T-helper 2 cell treated with Interferon-gamma antibody and Interleukin-4, amounts not matched to agents 5 μg/mL and 100 μg/mL, for 36 hours (primary cell): ENCODE measurements at regions not wholly inside any gene's neighbourhood (a gene's known extent, or its start where the extent isn't known, plus 50 kb on each side); places are given as distances from the start of the nearest gene placed in this dataset.

ENCODE experiments used
- DNase-seq: peaks from one replicate; pipeline ENCODE4 v3.0.0; 2021; ENCODE audit warnings: low spot score
- H3K27ac Mint-ChIP-seq: one replicate; pipeline ENCODE4 v1.8.0; 2021; ENCODE audit warnings: mild to moderate bottlenecking, mixed read lengths
- H3K27me3 Mint-ChIP-seq: one replicate; pipeline ENCODE4 v1.8.0; 2021; ENCODE audit warnings: low read depth, mixed read lengths
- H3K36me3 Mint-ChIP-seq: one replicate; pipeline ENCODE4 v1.8.0; 2021; ENCODE audit warnings: low read depth, mixed read lengths
- H3K4me1 Mint-ChIP-seq: one replicate; pipeline ENCODE4 v1.8.0; 2021; ENCODE audit warnings: low read depth, mixed read lengths
- H3K4me3 Mint-ChIP-seq: one replicate; pipeline ENCODE4 v1.8.0; 2022; ENCODE audit warnings: mild to moderate bottlenecking, moderate library complexity, mixed read lengths
- H3K9me3 Mint-ChIP-seq: one replicate; pipeline ENCODE4 v1.8.0; 2021; ENCODE audit warnings: mixed read lengths

GRCh38 chr2:48249631-48250473 is 64.6 kb upstream of the FOXN2 start:
- no peak for DNase-seq
- Mint-ChIP-seq H3K4me3 (no peak overlapping the region), H3K27me3 (no peaks in the 10 kb centered on the region), H3K9me3 (no peaks in the 10 kb centered on the region), H3K27ac (no peak overlapping the region), H3K36me3 (no peaks in the 10 kb centered on the region), H3K4me1 (peaks cover 5% of the 10 kb centered on the region)

- H3K27me3 Mint-ChIP-seq, result no peaks in the 10 kb centered on the region
- H3K36me3 Mint-ChIP-seq, result no peaks in the 10 kb centered on the region
- no peaks in the 10 kb centered on the region for H3K9me3 Mint-ChIP-seq
- no peak overlapping the region for H3K4me3 Mint-ChIP-seq
- H3K4me1 Mint-ChIP-seq, result peaks cover 5% of the 10 kb centered on the region
- DNase-seq, result no peak
- no peak overlapping the region for H3K27ac Mint-ChIP-seq
These were observed 64.0 kb upstream of the FOXN2 start for GRCh38 chr2:48250474-48250844.

- Mint-ChIP-seq H3K4me1 (peaks cover 5% of the 10 kb centered on the region), H3K27ac (no peak overlapping the region), H3K27me3 (no peaks in the 10 kb centered on the region), H3K36me3 (no peaks in the 10 kb centered on the region), H3K4me3 (no peak overlapping the region), H3K9me3 (no peaks in the 10 kb centered on the region)
- no peak for DNase-seq
These were observed 63.5 kb upstream of the FOXN2 start for GRCh38 chr2:48250943-48251342.

- Mint-ChIP-seq H3K27ac (no peak overlapping the region), H3K4me1 (peaks cover 5% of the 10 kb centered on the region), H3K27me3 (no peaks in the 10 kb centered on the region), H3K36me3 (no peaks in the 10 kb centered on the region), H3K9me3 (no peaks in the 10 kb centered on the region), H3K4me3 (no peak overlapping the region)
- no peak for DNase-seq
These were observed 62.9 kb upstream of the FOXN2 start for GRCh38 chr2:48251437-48252148.

GRCh38 chr2:48253301-48253700 is 61.2 kb upstream of the FOXN2 start:
- Mint-ChIP-seq H3K36me3 (no peaks in the 10 kb centered on the region), H3K4me3 (no peak overlapping the region), H3K4me1 (peaks cover 5% of the 10 kb centered on the region), H3K27ac (no peak overlapping the region), H3K9me3 (no peaks in the 10 kb centered on the region), H3K27me3 (no peaks in the 10 kb centered on the region)
- no peak for DNase-seq

- peaks cover 9% of the 10 kb centered on the region for H3K27me3 Mint-ChIP-seq
- H3K4me3 Mint-ChIP-seq, result no peak overlapping the region
- H3K36me3 Mint-ChIP-seq, result no peaks in the 10 kb centered on the region
- H3K27ac Mint-ChIP-seq, result no peak overlapping the region
- peaks cover 5% of the 10 kb centered on the region for H3K4me1 Mint-ChIP-seq
- H3K9me3 Mint-ChIP-seq, result no peaks in the 10 kb centered on the region
- DNase-seq, result no peak
These were observed 59.6 kb upstream of the FOXN2 start for GRCh38 chr2:48254839-48255238.

GRCh38 chr2:48257456-48257855 is 57.0 kb upstream of the FOXN2 start:
- H3K4me1 Mint-ChIP-seq, result no peaks in the 10 kb centered on the region
- H3K9me3 Mint-ChIP-seq, result no peaks in the 10 kb centered on the region
- peaks cover 28% of the 10 kb centered on the region for H3K27me3 Mint-ChIP-seq
- no peak overlapping the region for H3K27ac Mint-ChIP-seq
- no peak for DNase-seq
- no peaks in the 10 kb centered on the region for H3K36me3 Mint-ChIP-seq
- no peak overlapping the region for H3K4me3 Mint-ChIP-seq

GRCh38 chr2:48258481-48259149 is 55.9 kb upstream of the FOXN2 start:
- Mint-ChIP-seq H3K4me1 (no peaks in the 10 kb centered on the region), H3K9me3 (no peaks in the 10 kb centered on the region), H3K36me3 (no peaks in the 10 kb centered on the region), H3K27ac (no peak overlapping the region), H3K27me3 (peaks cover 35% of the 10 kb centered on the region), H3K4me3 (no peak overlapping the region)
- DNase-seq, result no peak

- no peak for DNase-seq
- Mint-ChIP-seq H3K9me3 (no peaks in the 10 kb centered on the region), H3K4me3 (no peak overlapping the region), H3K27ac (no peak overlapping the region), H3K36me3 (no peaks in the 10 kb centered on the region), H3K27me3 (peaks cover 35% of the 10 kb centered on the region), H3K4me1 (no peaks in the 10 kb centered on the region)
These were observed 54.7 kb upstream of the FOXN2 start for GRCh38 chr2:48259811-48260210.

GRCh38 chr2:48264627-48265026 is 49.9 kb upstream of the FOXN2 start:
- H3K27ac Mint-ChIP-seq, result no peak overlapping the region
- no peaks in the 10 kb centered on the region for H3K4me1 Mint-ChIP-seq
- H3K36me3 Mint-ChIP-seq, result no peaks in the 10 kb centered on the region
- H3K27me3 Mint-ChIP-seq, result peaks cover 26% of the 10 kb centered on the region
- DNase-seq, result no peak
- no peaks in the 10 kb centered on the region for H3K9me3 Mint-ChIP-seq
- no peak overlapping the region for H3K4me3 Mint-ChIP-seq
